GM18505 (cell line): ENCODE measurements at regions not wholly inside any gene's neighbourhood (a gene's known extent, or its start where the extent isn't known, plus 50 kb on each side); places are given as distances from the start of the nearest gene placed in this dataset.
"Not testable (repeated sequence)": the region's sequence is repeated elsewhere in the genome, so short reads cannot be mapped to it uniquely, and the experiment has no call there.

Experiments used
- ATAC-seq: cut with Tn5 transposase; IDR thresholded peaks from one replicate; pipeline ENCODE4 v1.9.1; 2021; ENCODE audit not compliant: unreplicated experiment
- POLR2A ChIP-seq: IDR thresholded peaks from 4 replicates; pipeline ENCODE4 v1.6.1; 2011; ENCODE audit warnings: borderline replicate concordance; ENCODE audit not compliant: insufficient read depth, insufficient read length; ENCODE audit errors: extremely low read depth

- no peak for TF ChIP-seq POLR2A
- no peak for ATAC-seq
Measured at GRCh38 chr16:54985156-54985555, 54.5 kb downstream of the IRX5 start.

- no peak for ATAC-seq
- no peak for TF ChIP-seq POLR2A
Measured at GRCh38 chr16:54985668-54986067, 55.0 kb downstream of the IRX5 start.

- no peak for ATAC-seq
- TF ChIP-seq POLR2A = no peak
Measured at GRCh38 chr16:54986409-54986808, 55.7 kb downstream of the IRX5 start.

- no peak for ATAC-seq
- no peak for TF ChIP-seq POLR2A
Measured at GRCh38 chr16:54987081-54987480, 56.4 kb downstream of the IRX5 start.

- no peak for ATAC-seq
- TF ChIP-seq POLR2A = no peak
Measured at GRCh38 chr16:54991525-54991924, 60.9 kb downstream of the IRX5 start.

GRCh38 chr16:54991946-54992345, 61.3 kb downstream of the IRX5 start:
- not testable (repeated sequence) for ATAC-seq

- no peak for TF ChIP-seq POLR2A
- ATAC-seq = no peak
Measured at GRCh38 chr16:54993106-54993895, 62.6 kb downstream of the IRX5 start.

GRCh38 chr16:54996186-54996585, 65.5 kb downstream of the IRX5 start:
- TF ChIP-seq POLR2A = no peak
- ATAC-seq = no peak

- no peak for TF ChIP-seq POLR2A
- ATAC-seq = no peak
Measured at GRCh38 chr16:54998834-54999233, 68.2 kb downstream of the IRX5 start.

- no peak for ATAC-seq
- no peak for TF ChIP-seq POLR2A
Measured at GRCh38 chr16:54999481-54999880, 68.8 kb downstream of the IRX5 start.

- no peak for ATAC-seq
- no peak for TF ChIP-seq POLR2A
Measured at GRCh38 chr16:55000595-55000994, 69.9 kb downstream of the IRX5 start.

GRCh38 chr16:55001931-55002330, 71.3 kb downstream of the IRX5 start:
- ATAC-seq = no peak
- TF ChIP-seq POLR2A = no peak

GRCh38 chr16:55002419-55002818, 71.8 kb downstream of the IRX5 start:
- ATAC-seq = no peak
- TF ChIP-seq POLR2A = no peak

GRCh38 chr16:55003306-55003705, 72.6 kb downstream of the IRX5 start:
- TF ChIP-seq POLR2A = no peak

GRCh38 chr16:55003916-55004315, 73.3 kb downstream of the IRX5 start:
- no peak for TF ChIP-seq POLR2A
- ATAC-seq = no peak

More at GRCh38 chr16:55003306-55003705, 72.6 kb downstream of the IRX5 start:
- no peak for ATAC-seq
